ENCODE measurements at regions not wholly inside any gene's neighbourhood (a gene's known extent, or its start where the extent isn't known, plus 50 kb on each side); places are given as distances from the start of the nearest gene placed in this dataset.

DNA sequence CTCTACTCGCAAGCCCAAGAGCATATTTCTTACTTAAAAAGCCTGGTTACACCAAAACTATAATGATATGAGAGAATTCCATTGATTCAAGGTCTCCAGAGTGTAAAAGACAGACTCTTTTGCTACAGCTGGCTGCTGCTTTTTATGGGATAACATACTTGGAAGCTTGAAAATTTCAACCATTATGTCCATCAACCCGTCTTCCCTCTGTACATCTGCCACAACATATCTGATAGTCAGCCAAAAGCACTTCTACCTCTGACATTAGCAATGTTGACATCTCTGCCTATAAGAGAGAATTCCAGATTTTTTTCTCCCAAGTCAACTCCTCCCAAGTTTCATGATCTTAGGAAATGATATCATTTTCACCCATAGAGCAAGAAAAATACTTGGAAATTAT, 54.4 kb upstream of the IQCM start:
- Histone ChIP-seq H3K9ac (ENCODE audit: low read depth in 2 of 2, low read length in 2 of 2) (no peak overlapping the region), H3K36me3 (no peaks in the 10 kb centered on the region), H3K4me1 (no peaks in the 10 kb centered on the region), H3K27me3 (no peaks in the 10 kb centered on the region), H3K4me3 (no peak overlapping the region), H3K9me3 (no peaks in the 10 kb centered on the region), H3K27ac (no peak overlapping the region)
- DNase-seq = no peak
- TF ChIP-seq, protein P1, sequence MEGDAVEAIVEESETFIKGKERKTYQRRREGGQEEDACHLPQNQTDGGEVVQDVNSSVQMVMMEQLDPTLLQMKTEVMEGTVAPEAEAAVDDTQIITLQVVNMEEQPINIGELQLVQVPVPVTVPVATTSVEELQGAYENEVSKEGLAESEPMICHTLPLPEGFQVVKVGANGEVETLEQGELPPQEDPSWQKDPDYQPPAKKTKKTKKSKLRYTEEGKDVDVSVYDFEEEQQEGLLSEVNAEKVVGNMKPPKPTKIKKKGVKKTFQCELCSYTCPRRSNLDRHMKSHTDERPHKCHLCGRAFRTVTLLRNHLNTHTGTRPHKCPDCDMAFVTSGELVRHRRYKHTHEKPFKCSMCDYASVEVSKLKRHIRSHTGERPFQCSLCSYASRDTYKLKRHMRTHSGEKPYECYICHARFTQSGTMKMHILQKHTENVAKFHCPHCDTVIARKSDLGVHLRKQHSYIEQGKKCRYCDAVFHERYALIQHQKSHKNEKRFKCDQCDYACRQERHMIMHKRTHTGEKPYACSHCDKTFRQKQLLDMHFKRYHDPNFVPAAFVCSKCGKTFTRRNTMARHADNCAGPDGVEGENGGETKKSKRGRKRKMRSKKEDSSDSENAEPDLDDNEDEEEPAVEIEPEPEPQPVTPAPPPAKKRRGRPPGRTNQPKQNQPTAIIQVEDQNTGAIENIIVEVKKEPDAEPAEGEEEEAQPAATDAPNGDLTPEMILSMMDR (IDR thresholded peaks at IDR 0.05) = no peak
- intact Hi-C loops (cut with DNase I) = no loop called here

DNA sequence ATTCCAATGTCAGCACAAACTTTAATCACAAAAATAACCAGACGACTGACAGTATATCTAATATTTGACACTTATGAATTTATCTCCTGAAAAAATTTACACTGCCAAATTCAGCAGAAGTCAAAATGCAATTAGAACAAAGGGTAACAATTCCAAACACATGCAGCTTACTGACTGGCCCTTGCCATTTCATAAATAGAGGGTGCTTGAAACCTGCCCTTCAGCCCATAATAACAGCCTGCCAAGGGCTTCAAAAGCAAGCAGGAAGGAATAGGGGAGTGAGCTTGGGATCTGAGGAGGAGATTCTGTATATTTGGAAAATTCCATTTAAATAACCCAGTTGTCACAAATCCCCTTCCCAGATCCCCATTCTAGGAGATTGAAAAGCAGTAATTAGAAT, 66.1 kb upstream of the IQCM start:
- no peaks in the 10 kb centered on the region for H3K4me1 ChIP-seq
- H3K9me3 ChIP-seq = no peaks in the 10 kb centered on the region
- DNase-seq = no peak
- H3K27ac ChIP-seq = no peak overlapping the region
- H3K27me3 ChIP-seq = no peaks in the 10 kb centered on the region
- H3K9ac ChIP-seq (ENCODE audit: low read depth in 2 of 2, low read length in 2 of 2) = no peak overlapping the region
- TF ChIP-seq, protein P1 (IDR thresholded peaks at IDR 0.05) = no peak
- intact Hi-C loops (cut with DNase I) = no loop called here
- no peak overlapping the region for H3K4me3 ChIP-seq
- no peaks in the 10 kb centered on the region for H3K36me3 ChIP-seq

DNA sequence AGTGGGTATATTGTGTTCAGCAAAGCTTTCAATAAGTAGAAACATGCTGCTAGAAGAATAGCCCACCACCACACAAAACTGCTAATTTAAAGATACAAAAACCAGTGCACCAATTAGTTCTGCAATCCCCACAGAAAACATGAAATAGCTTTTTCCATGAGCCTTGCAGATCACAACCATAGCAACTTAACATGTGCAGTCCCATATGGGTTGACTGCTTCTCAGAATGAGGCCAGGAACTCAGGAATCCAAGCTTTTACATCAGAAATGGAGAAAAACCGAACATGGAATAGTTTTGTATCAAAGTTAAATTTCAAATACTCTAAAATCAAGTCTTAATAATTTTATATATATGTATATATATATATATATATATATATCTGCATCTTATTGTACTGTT, 66.6 kb upstream of the IQCM start:
- no peaks in the 10 kb centered on the region for H3K9me3 ChIP-seq
- H3K27ac ChIP-seq = no peak overlapping the region
- intact Hi-C loops (cut with DNase I) = no loop called here
- H3K4me1 ChIP-seq = no peaks in the 10 kb centered on the region
- H3K9ac ChIP-seq (ENCODE audit: low read depth in 2 of 2, low read length in 2 of 2) = no peak overlapping the region
- H3K27me3 ChIP-seq = no peaks in the 10 kb centered on the region
- TF ChIP-seq, protein P1 (IDR thresholded peaks at IDR 0.05) = no peak
- no peaks in the 10 kb centered on the region for H3K36me3 ChIP-seq
- no peak for DNase-seq
- H3K4me3 ChIP-seq = no peak overlapping the region

DNA sequence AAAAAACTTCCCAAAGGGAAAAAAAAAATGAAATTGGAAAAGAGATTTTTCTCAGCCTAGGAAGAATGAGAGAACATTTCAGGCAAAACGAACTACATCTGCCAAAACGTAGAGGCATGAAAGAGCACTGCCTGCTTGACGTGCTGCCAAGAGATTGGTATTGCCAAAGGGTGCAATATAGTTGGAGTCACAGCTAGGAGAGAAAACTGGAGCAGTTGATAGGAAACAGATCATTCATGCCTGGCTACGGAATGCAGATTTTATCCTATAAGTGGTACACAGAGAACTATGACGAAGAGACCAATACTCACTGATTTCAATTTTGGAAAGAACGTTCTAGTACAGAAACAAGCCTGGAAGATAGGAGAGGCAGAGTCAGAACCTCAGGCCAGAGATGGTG, 68.4 kb upstream of the IQCM start:
- H3K9me3 ChIP-seq = no peaks in the 10 kb centered on the region
- DNase-seq = peak; percentile 72
- H3K27ac ChIP-seq = no peak overlapping the region
- H3K27me3 ChIP-seq = no peaks in the 10 kb centered on the region
- intact Hi-C loops (cut with DNase I) = no loop called here
- no peak overlapping the region for H3K4me3 ChIP-seq
- TF ChIP-seq, protein P1 (IDR thresholded peaks at IDR 0.05) = no peak
- H3K9ac ChIP-seq (ENCODE audit: low read depth in 2 of 2, low read length in 2 of 2) = no peak overlapping the region
- no peaks in the 10 kb centered on the region for H3K4me1 ChIP-seq
- H3K36me3 ChIP-seq = no peaks in the 10 kb centered on the region

DNA sequence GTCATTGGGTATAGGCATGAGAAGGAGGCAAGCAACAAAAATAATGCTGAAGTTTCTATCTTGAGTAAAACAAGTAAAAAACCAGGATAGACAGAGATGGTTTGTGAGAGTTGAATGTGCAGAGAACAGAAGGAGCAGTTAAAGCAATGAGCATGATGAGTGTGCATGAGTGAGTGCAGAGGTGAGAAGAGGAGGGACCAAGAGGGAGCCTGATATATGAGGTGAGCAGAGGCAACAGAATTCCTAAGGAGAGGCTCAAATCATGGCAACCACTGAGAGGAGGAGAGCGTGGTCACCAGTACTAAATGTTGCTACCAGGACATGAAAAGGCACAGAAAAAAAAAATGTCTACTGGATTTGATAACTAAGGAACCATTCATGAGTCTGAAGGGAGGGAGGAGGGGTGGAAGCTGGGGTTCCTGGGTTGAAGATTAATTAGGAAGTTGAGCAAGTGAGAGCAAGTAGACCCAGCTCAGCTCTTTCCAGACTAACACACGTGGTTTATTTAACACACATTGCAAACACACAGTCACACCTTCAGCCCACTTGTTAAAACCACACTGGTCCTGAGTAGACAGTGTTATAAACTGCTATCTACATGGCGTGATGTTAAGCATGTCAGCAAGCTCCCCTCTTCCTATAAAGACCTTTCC, 69.0 kb upstream of the IQCM start:
- intact Hi-C loops (cut with DNase I) = no loop called here
- Histone ChIP-seq H3K27me3 (no peaks in the 10 kb centered on the region), H3K9me3 (no peaks in the 10 kb centered on the region), H3K4me3 (no peak overlapping the region), H3K9ac (ENCODE audit: low read depth in 2 of 2, low read length in 2 of 2) (no peak overlapping the region), H3K4me1 (no peaks in the 10 kb centered on the region), H3K27ac (no peak overlapping the region), H3K36me3 (no peaks in the 10 kb centered on the region)
- DNase-seq = peak; percentile 56
- TF ChIP-seq, protein P1 (IDR thresholded peaks at IDR 0.05) = no peak
